ENCODE measurements at regions not wholly inside any gene's neighbourhood (a gene's known extent, or its start where the extent isn't known, plus 50 kb on each side); places are given as distances from the start of the nearest gene placed in this dataset.
"Not testable (repeated sequence)": the region's sequence is repeated elsewhere in the genome, so short reads cannot be mapped to it uniquely, and the experiment has no call there.

DNA sequence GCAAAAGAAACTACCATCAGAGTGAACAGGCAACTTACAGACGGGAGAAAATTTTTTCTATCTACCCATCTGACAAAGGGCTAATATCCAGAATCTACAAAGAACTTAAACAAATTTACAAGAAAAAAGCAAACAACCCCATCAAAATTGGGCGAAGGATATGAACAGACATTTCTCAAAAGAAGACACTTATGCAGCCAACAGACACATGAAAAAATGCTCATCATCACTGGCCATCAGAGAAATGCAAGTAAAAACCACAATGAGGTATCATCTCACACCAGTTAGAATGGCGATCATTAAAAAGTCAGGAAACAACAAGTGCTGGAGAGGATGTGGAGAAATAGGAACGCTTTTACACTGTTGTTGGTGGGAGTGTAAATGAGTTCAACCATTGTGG is 206.6 kb upstream of the HTR1E start:
- DNase-seq = not testable (repeated sequence)

DNA sequence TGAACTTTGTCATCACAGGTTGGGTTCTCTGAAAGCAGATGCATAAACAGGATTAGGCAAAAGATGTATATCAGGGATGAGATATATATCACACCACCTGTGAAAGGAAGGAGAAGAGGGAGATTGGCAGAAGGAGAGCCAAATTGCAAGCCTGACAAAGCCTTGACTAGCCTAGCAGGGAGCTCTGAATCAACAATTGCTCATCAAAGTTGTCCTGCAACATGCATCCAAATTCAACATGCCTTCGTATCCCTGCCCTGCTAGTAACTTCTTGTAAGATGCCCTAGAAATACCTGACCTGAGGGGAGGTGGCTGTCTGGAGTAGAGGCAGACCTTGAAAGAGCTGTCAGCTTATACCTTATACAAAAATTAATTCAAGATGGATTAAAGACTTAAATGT is 207.1 kb upstream of the HTR1E start:
- DNase-seq = no peak

DNA sequence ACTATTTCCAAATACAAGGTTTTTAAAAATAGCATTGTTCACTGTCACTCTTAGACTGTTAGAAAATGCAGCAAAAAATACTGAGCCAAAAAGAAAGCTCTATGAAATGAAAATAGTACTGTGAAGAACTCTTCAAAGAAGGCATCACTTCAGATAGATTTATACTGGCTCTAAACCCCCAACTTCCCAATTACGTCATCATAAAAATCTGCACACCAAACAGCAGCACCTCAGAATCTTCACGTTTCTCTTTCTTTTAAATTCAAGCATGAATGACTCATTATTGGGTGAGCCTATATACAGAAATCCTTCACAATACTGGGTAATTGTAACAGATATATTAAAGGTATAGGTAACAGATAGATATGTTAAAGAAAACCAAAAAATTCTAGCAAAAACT is 208.4 kb upstream of the HTR1E start:
- DNase-seq = no peak

DNA sequence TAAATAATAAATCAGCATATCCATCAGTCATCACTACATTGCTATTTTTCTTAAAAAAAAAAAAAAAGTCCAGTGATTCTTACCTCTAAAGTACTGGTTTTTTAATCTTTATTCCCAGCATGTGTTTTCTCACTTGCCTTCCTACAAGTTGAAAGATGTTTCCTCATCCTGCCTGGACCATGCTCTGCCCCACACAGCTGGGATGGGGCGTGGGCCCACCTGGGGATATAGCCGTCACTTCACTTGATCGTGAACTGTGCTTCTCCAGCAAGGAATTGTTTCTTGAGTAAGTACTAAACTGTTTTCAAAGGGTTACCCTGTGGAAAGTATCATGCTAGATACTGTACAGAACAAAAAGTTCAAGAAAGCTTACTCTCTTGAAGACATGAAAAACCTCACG is 212.6 kb upstream of the HTR1E start:
- no peak for DNase-seq

DNA sequence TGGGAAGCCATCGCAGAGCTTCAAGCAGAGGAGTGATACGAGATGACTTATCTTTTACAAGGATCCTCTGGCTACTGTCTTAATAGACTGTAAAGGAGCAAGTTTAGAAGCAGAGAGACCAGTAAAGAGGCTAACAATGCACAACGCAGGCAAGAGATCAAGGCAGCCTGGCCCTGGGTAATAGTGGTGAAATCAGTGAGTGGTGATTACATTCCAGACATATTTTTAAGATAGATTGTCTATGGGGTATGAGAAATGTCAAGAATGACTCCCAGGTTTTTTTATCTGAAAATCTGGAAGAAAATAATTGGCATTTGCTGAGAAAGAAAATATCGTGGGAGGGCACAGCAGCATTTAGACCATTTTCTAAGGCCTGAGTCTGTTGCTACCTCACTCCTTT is 213.6 kb upstream of the HTR1E start:
- DNase-seq = no peak

DNA sequence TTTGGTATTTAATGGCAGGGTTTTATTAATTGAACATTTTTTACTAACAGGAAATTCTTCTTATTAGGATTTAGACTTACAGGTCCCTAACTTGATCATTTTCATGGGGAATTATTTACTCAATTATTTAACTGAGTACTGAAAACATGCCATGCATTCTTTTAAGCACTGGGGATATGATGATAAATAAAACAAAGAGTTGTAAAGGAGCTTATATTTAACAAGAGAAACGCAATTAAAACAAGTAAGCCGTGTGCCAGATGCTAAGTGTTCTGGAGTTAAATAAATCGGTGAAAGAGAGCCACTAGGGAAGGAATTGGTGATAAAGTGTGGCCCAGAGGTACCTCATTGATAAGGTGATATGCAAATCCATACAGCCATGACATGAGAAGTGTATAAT is 214.2 kb upstream of the HTR1E start:
- no peak for DNase-seq

DNA sequence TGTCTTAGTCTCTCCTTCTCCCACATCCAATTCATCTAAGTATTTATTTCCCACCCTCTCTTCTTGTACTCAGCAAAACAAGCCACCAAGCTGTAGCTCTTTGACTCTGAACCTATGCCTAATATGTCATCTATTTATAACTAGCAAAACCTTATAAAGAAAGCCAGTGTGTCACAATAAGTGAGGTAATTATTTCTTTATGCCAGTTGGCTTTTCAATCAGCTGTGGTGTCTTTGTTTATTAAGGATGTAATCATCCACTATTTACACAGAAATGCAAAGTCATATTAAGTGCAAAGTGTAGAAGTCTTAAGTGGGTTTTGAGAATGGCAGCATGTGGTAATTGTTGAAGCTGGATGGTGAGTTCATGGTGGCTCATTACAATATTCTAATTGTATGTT is 215.2 kb upstream of the HTR1E start:
- no peak for DNase-seq

DNA sequence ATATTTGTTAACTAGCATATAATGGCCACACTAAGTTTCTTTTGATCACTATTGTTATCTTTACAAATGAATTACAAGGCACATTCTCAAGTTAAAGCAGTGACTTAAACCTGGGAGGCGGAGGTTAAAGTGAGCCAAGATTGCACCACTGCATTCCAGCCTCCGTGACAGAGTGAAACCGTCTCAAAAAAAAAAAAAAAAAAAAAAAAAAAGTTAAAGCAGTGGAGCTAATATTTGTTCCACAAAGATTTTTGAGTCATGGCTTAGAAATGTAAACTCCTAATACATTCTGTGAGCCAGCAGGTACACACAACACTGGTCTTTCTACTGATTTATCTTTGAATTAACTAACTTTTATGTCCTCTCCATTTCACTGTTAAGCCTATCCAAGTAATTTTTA is 221.7 kb upstream of the HTR1E start:
- no peak for DNase-seq

DNA sequence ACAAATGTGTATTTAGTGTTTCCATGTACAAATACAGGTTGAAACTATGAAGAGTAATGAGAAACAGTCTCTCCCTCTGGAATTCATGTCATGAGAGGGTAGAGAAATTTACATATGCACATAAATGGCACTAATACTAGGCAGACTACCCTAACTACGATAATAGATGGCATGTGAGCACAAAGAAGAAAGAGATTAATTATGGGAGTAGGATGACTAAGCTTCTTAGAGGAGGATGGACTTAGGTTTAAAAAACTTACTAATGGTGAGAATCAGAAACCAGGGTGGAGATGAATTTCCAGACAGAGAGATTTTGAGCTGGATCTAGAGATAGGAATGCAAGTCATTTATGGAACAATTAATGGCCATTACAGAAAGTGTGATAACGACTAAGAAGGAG is 225.3 kb upstream of the HTR1E start:
- no peak for DNase-seq

DNA sequence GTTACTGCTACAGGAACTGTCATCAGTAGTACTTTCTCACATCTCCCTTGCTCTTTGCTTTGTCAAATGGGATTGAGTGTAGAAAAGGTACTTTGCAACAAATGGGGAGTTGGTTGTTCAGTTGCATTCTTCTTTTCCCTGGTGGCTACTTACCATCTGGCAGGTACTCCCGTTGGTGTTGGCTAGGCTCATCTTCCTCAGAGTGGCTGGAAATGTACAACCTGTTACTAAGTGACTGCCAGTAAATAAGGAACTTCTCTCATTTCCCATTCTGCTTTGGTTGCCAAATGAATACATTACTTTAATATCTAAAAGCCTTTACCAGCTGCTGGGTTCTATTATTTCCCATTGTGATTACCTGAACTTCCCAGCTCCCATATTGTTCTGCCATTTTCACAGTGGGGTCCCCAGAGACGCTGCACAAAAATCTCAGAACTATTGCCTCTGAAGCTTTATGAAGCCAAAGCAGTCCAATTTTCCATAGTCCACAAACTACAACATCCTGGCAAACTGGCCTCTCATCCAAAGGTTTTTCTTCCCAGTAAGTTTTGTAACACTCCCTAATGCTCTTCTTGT is 229.7 kb upstream of the HTR1E start:
- no peak for DNase-seq

DNA sequence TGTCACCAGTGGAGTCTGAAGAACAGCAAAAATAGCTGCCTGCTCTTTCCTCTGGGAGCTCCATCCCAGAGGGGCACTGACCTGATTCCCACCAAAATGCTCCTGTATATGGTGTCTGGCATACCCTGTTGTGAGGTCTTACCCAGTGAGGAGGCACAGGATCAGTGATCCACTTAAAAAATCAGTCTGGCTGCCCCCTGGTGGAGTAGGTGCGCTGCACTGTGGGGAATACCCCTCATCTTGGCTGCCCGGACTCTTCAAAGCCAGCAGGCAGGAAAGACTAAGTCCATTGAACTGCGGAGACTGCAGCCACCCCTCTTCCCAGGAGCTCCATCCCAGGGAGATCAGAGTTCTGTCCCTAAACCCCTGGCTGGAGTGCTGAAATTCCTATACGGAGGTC is 230.9 kb upstream of the HTR1E start:
- DNase-seq = no peak

DNA sequence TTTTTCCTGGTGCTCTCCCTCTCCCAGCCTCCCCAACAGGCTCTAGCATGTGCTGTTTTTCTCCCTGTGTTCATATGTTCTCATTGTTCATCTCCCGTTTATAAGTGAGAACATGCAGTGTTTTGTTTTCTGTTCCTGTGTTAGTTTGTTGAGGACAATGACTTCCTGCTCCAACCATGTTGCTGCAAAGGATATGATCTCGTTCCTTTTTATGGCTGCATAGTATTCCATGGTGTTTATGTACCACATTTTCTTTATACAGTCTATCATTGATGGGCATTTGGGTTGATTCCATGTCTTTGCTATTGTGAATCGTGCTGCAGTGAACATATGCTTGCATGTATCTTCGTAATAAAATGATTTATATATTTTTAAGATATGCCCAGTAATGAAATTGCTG is 236.1 kb upstream of the HTR1E start:
- not testable (repeated sequence) for DNase-seq

DNA sequence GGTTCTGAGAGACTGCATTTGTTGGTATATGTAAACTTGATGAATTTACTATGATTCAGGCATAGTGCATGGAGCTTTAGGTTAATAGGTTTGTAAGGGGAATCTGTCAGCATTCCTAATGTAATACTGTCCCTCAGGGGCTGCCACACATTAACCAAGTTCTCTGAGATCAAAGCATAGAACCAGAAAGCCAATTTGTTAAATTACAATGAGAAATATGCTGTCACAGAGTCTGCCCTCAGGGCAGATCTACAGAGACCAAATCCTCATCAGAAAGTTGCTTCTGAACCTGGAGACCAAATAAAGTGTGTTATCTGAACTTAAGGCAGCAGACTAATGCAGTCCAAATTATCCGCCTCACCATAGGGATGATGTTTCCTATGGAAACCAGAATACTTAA is 250.8 kb upstream of the HTR1E start:
- no peak for DNase-seq

DNA sequence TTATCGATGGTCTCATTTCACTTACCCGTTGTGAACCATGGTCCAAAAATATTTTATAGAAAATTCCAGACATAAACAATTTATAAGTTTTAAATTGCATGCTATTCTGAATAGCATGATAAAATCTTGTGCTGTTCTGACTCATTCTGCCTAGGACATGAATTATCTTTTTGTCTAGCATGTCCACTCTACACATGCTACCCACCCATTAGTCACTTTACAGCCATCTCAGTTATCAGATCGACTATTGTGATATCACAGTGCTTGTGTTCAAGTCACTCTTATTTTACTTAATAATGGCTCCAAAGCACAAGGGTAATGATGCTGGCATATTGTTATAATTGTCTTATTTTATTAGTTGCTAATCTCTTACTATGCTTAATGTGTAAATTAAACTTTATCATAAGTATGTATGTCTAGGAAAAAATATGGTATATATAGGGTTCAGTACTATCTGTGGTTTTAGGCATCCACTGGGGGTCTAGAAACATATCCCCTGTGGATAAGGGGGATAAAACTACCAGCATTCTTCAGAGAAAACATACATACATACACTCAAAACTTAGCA is 252.0 kb upstream of the HTR1E start:
- no peak for DNase-seq

DNA sequence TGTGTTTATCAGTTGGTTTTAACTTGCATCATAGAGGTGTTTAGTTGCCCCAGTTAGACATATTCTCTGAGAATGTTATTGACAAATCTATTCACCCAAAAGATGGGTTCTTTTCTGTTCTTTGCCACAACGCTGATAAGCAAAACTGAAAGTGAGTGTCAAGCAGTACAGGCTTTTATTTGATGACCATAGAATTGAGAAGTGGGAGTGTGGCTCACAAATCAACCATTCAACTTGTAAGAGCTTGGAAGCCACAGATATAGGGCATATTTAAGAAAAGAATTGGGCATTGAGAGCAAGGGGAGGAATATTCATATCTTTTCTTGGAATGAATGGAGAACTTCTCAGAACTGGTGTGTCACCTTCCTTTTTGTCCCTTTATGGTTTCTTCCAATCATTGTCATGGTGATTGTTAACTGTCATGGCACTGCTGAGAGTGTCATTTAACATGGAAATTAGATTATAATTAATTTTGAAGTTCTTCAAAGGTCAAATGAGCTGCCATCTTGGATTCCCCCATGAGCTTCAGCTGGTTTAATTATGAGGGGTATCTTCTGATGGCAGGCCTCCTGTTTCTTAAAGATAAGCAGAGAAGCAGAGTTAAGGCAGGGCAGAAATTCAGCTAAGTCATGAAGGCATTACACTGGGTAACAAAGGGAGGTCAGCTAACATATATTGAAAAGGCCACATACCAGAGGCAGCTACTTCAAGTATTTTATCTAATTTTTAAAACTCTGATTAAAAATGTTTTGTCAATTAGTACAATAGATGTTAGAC is 254.0 kb upstream of the HTR1E start:
- no peak for DNase-seq

DNA sequence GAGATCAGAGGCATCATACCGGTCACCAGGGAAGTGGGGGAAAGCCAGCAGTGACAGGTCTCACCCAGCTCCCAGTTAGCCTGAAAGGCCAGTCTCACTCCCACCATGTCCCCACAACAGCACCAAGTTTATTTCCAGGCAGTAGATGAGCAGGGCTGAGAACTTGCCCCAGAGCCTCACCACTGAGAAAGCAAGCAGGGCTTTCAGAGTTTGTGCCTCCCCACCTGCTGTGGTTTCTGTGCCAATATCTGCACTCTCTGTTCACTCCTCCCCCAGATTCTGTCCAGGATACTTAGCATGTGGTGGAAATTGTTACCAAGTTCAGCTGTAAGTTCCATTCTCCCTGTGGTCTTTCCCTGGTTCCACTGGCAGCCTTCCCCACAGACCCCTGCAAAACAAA is 255.0 kb upstream of the HTR1E start:
- DNase-seq = no peak

DNA sequence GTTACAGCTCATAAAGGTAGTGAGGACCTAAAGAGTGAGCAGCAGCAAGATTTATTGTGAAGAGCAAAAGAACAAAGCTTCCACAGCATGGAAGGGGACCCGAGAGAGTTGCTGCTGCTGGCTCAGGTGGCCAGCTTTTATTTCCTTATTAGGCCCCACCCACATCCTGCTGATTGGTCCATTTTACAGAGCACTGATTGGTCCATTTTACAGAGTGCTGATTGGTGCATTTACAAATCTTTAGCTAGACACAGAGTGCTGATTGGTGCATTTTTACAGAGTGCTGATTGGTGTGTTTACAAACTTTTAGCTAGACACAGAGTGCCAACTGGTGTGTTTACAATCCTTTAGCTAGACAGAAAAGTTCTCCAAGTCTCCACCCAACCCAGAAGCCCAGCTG is 256.2 kb upstream of the HTR1E start:
- not testable (repeated sequence) for DNase-seq

DNA sequence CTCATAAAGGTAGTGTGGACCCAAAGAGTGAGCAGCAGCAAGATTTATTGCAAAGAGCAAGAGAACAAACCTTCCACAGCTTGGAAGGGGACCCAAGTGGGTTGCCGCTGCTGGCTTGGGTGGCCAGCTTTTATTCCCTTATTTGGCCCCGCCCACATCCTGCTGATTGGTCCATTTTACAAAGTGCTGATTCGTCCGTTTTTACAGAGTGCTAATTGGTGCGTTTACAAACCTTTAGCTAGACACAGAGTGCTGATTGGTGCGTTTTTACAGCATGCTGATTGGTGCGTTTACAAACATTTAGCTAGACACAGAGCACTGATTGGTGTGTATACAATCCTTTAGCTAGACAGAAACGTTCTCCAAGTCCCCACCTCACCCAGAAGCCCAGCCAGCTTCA is 265.2 kb upstream of the HTR1E start:
- not testable (repeated sequence) for DNase-seq

DNA sequence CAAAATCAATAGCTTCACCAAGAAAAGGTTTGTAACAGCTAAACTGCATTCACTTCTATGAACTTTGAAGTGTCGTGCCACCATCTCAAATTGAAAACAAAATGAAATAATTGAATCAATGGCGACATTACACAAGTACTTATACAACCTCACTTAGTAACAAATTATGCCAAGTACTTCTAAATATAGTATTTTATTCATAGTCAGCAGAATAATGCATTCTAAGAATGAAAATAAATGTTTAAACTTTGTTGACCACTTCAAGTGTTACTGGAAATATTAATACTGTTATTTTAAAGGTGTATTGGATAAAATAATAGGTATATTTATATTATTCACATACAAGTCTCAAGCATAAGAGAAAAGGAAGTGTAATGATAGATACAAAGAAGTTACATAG is 280.1 kb upstream of the HTR1E start:
- no peak for DNase-seq

DNA sequence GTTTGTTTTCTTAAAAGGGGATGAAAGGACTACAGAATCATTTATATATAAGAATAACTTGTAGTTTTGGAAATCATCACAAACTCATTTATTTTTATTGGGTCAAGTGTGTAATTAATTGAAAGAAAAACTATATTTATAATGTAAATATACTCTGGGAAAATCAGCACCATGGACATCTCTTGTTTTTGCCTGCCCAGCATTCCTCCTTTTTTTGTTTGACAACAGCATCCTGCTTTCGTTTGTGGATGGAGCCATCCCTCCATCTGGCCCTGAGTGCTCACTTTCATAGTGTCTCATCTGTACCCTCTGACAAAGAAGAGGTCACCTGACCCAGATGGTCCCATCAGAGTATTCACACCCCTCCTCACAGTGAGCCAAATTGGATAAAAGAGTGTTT is 308.2 kb upstream of the HTR1E start:
- no peak for DNase-seq

DNA sequence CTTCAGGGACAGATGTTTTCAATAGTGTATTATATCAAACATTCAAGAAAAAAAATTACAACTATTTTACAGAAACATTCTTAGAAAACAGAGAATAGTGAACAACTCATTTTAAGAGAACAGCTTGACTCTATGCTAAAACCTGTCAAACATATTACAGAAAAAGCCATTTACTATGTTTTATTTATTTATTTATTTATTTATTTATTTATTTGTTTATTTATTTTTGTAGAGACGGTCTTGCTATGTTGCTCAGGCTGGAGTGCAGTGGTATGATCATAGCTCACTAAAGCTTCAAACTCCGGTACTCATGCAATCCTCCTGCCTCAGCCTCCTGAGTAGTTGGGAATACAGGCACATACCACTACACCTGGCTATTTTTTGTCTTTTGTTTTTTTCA is 317.9 kb upstream of the HTR1E start:
- no peak for DNase-seq

DNA sequence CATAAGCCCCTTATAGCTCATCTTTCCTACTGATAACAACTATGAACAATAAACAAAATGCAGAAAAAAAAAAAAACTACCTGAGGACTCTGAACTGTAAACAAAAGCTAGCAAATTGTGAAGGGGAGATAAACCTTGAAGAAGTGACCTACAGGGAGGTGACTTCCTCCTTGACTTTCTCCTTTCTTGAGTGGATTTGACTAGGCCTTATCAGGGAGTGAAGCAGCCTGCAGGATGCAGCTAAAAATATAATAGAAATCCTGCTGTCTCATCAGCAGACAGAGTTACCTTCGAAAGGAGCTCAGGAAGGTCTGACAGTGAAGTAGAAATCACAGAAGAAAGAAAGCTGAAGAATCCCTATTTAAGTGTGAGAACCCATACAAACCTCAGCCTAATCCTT is 322.0 kb upstream of the HTR1E start:
- no peak for DNase-seq

DNA sequence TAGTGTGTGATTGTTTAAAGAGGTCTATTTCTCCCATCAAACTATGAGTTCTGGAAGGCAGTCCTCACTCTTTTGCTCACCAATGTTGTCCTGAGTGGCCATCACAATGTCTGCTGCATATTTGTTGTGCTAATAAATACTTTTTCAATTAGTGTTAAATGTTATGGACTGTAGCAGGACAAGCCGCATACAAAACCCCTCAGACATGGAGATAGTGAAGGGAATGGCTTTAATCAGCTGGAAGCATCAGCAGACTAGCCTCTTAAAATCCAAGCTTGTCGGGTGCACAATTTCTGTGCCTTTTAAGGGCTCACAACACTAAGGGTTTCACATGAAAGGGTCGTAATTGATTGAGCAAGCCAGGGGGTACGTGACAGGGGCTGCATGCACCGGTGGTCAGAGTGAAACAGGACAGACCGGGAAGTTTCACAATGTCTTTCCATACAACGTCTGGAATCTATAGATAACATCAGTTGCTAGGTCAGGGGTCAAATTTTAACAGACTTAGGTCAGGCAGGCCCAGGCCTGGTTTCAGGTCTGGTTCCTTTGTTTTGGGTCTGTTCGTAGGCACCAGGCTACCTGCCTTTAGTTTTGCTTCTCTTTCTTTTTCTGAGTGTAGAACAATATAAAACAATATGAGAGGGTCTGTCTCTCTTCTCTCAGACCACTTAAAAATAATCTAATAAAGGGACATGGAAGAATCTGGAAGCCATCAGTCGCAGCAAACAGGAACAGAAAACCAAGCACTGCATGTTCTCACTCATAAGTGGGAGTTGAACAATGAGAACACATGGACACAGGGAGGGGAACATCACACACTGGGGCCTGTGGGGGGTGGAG is 327.6 kb upstream of the HTR1E start:
- DNase-seq = no peak

DNA sequence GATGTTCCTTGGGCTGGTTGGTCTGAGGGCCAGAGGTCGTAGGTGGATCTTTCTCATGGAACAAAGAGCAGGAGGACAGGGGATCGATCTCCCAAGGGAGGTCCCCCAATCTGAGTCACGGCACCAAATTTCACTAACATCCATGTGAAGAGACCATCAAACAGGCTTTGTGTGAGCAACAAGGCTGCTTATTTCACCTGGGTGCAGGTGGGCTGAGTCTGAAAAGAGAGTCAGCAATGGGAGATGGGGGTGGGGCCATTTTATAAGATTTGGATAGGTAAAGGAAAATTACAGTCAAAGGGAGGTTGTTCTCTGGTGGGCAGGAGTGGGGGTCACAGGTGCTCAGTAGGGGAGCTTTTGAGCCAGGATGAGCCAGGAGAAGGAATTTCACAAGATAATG is 334.0 kb upstream of the HTR1E start:
- DNase-seq = not testable (repeated sequence)
